ACHN (cell line): ENCODE measurements at regions not wholly inside any gene's neighbourhood (a gene's known extent, or its start where the extent isn't known, plus 50 kb on each side); places are given as distances from the start of the nearest gene placed in this dataset.
A peak's percentile ranks its signal among the peaks of the same experiment; 100 is the strongest.

Experiments used
- DNase-seq: peaks from one replicate; pipeline ENCODE4 v3.0.0-alpha.2; 2015
- in situ Hi-C: cut with HindIII; loops from 2 replicates; pipeline ENCODE4 v1.10.0; 2017; ENCODE audit warnings: low sequenced_read_pairs, low pct_ligation_motif_present, low pct_unique_long_range_greater_than_20kb

DNA sequence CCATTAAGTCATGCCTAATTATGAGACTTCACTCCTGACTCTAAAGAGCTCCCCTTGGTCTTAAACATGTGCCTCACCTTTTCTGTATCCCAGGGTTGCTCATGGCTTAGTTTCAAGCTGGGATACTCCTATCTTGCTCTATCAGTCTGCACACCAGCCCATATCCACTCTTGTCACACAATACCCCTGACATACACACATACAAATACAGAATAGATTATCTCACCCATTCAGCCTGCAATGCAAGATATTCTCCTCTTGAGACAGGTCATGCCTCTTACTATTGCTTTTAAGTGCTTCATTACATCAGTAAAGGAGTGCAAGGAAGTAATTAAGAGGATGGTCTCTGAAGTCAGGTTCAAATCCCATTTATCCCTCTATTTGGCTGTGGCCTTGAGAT is 587.3 kb downstream of the IGSF11 start:
- in situ Hi-C loops, result no loop called here
- DNase-seq, result no peak

DNA sequence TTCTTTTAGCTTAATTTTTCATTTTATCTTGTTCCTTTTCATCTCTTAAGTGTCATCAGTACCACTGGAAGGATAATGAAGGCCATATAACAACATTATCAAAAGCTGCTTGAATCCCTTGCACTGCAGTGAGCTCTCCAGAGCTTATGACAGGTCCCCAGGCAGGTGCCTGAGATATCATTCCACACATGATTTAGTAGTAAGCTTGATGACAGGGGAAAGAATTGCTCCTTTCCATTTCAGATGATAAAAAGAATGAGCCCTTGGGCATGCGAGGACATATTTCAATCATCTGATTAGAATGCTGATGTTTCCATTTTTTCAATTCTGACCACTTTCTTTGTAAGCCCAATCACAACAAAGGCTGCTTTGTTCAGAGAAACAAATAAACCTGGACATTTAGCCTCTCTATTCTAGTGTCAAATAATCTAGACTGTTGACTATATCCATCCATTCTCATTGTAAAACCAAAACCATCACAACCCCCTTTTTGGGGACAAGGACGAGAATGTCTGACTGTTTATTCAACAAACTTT is 567.8 kb downstream of the IGSF11 start:
- in situ Hi-C loops, result no loop called here
- no peak for DNase-seq

DNA sequence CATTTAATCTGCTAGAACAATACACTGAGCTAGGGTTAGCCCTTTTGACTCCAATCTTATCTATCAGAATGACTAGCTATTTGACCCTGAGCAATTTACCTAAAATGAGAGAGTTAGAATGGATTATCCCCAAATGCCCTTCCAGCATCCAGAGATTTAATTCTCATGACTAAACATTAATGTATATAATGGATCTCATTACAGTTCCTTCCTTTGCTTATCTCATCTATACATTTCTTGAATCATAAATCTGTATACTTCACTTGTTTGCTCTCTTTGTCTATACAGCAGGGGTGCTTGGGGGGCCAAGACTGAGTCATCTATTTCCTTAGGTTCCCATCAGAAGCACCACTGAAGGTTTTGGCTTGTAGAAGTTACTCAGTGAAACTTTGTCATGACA is 565.8 kb downstream of the IGSF11 start:
- in situ Hi-C loops, result no loop called here
- no peak for DNase-seq

DNA sequence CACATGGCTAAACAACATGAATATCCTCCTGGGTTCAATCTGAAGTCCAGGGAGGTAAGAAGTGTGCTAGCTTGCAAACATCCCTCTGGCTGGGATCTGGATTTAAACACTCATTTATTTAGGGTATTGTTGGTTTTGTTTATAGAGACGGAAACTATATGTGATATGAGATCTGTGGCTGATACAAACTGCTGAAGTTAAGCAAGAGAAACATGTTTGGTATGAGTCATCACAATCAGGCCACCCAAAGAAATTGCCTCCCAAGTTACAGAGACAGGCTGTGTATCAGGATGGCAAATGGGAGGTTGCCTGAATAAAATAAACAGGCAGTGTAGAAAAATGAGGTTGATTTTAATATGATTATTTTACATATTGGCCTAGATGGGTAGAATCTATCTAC is 562.1 kb downstream of the IGSF11 start:
- DNase-seq, result no peak
- in situ Hi-C loops, result no loop called here

DNA sequence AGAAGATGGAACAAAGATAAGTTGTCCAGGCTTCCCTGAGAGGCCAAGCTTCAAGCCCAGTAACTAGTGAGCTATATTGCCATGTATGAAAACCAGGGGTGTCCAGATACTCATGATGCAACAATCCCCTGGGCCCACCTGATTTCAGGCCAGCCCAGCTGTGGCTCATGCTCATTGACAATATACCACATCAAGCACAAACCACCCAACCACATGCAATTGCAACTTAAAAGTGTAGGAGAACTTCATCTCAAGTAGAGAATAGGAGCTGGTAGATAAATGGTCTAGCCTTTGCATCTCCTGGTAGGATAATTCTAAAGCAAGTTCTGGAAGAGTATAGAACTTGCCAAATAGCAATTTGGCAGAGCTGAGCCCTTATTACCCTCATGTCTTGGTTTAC is 561.3 kb downstream of the IGSF11 start:
- in situ Hi-C loops, result no loop called here

DNA sequence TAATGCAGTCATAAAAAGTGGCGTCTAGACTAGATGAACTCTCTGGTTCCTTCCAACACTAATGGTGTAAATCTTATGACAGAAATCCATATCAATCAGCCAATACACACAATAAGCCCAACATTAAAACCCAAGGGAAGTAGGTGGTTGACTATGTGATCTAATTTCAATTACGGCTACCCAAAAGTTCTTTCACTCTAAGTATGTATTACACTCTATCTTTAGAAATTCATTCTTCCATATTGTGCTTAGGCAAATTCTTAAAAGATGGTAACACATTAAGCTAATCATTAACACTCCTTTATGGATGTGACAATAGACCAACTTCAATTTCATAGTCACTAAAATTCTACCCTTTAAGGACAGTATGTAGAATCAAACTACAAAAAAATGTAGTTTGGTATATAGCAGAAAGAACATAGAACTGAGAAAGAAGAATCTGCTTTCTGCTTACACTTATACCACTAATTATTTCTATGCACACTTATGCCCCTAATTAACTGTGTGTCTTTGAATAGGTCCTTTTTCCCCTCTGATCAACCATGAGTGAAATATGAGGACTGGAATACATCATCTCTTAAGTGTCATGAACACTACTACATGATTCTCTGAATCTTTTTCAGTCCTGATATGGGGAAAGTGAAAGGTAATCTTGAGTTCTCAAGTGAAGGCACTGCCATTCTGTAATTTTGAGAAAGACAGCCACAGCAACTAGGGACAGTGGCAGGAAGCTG is 557.6 kb downstream of the IGSF11 start:
- DNase-seq, result no peak
- in situ Hi-C loops, result no loop called here

More for the DNA sequence above, 561.3 kb downstream of the IGSF11 start:
- no peak for DNase-seq

DNA sequence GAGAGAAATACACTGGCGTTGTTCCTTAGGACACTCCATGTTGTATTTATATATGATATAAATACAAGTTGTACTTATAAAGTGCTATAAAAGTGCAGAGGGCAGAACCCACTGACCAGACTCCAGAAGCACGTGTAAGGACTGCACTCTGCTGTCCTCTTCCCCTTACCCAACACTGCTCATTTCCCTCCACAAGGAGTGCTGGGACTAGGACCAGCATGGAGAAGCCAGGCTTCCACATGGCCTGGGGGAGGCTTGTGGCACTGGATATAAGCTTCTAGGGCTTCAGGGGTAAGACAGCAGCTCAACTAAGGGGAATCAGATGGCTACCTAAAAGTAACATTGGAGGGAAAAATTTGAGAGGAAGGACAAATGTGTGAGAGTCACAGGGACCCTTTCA is 556.9 kb downstream of the IGSF11 start:
- in situ Hi-C loops, result no loop called here
- DNase-seq, result no peak

DNA sequence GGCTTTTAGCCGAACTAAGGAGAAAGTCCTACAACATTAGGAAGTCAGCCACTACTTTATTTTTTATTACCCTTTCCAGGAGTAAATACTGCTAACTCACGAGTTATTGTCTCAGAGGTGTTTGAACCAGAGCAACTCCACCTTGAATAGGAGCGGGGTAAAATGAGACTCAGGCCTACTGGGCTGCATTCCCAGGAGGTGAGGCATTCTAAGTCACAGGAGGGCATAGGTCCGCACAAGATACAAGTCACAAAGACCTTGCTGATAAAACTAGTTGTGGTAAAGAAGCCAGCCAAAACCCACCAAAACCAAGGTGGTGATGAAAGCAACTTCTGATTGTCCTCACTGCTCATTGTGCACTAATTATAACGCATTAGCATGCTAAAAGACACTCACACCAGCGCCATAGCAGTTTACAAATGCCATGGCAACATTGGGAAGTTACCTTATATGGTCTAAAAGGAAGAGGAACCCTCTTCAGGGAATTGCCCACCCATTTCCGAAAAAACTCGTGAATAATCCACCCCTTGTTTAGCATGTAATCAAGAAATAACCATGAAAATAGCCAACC is 555.9 kb downstream of the IGSF11 start:
- no peak for DNase-seq
- in situ Hi-C loops, result no loop called here

DNA sequence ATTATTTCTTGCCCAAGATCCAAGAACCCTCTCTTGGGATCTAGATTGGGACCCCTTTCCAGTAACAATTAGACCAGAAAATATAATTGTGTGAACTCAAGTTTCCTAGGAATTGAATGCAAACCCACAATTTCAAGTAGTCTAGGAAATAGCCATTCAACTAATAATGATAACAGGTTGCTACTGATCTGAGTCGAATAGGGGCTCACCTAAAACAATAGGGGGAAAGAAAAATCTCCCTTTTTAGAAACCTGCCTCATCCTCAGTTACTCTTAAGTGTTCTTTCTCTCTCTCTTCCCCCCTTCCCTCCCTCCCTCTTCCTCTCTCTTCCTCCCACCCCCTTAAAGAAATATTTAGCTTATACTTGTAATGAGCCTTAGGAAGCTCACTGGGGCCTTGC is 555.3 kb downstream of the IGSF11 start:
- in situ Hi-C loops, result no loop called here
- no peak for DNase-seq

DNA sequence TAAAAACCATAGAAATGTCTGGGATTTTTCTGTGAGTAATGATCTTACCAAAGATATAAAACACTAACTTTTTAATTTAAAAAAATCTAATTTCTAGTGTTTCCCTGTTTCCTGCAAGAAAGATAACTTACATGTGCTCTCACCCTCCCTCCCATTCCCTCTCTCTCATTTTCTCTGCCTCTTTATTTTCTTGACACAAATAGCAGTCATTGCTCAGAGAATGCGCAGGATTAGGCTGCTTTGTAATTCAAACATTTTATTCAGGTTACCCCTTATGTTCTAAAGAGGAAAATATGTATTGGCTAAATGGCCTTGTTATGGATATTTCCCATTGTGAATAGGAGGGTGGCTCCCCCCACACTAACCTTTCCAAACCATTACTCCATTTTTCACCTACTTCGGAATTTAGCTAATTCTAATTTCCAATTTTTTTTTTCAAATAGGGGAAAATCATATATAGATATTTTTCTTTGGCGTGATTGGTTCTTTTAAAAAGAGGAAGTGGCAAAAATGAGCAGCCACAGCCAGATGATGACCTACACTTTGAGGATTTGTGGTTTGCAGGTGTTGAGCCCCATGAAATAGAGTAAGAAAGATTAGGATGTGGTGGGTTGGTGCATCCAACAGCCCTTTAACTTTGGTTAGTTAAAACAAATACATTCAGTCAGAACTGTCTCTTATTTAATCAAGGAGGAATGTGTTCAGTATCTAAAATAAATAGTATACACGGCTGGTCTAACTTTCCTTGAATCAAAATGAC is 554.4 kb downstream of the IGSF11 start:
- DNase-seq, result no peak
- in situ Hi-C loops, result no loop called here

DNA sequence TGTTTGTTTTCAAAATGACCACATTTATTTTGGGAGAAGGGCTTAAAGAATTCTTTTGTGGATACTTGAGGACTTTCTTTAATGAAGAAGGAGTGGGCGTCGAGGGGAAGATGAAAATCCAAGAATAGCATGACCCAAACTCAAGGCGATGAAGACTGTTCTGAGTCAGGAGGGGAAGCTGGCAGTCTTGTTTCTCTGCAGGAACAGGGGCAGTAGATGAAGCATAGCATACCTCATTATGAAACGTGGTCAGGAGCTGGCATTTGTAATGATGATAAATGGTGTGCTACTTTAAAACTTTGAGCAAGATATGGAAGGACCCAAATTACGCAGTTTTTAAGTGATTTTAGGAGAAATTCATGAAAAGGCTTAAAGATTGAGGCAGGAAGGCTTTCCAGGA is 549.0 kb downstream of the IGSF11 start:
- no peak for DNase-seq
- in situ Hi-C loops, result no loop called here

DNA sequence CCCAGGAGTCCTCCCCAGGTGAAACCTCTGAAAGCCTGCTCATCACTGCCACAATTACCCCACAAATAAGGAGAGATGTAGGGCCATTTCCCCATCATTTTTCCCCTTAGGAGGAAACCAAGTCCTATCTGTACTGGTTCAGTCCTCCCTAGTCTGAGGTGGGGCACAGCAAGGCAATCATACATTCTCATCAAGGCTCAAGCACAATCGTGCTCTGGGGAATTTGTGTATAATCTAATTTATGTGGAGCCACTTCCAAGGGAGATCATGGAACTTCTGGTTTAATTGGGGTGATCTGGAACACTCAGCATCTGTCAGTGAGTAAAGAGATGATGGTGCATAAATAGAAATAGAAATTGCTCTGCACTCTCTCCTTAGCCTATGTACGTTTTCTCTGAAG is 546.9 kb downstream of the IGSF11 start:
- in situ Hi-C loops, result no loop called here
- no peak for DNase-seq

DNA sequence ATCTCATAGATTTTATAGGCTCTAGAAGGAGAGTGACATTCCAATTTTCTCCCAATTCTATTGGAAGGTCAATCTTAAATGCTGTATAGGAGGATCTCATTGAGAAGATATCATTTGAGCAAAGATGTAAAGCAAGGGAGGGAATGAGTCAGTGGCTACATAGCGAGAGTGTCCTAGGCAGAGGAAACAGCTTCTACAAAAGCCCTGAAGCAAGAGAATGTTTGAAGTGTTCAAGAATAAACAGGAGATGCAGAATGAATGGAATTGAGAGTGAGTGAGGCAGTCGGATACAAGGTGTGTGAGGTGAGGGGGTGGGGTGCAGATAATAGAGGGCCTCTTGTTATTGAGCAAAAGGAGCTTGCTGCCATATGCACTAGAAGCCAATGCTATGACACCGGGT is 545.9 kb downstream of the IGSF11 start:
- in situ Hi-C loops, result no loop called here

DNA sequence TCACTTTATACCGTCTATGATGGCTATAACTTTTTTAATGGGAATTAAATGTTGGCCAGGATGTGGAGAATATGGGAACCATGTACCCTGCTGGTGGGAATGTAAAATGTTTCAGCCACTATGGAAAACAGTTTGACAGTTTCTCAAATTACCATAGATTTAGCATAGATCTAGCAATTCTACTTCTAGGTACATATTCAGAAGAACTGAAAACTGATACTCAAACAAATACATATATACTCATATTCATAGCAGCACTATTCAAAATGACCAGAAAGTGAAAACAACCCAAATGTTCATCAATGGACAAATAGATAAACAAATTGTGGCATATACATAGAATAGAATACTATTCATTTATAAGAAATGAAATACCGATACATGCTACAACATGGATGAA is 539.4 kb downstream of the IGSF11 start:
- DNase-seq, result no peak
- in situ Hi-C loops, result no loop called here

More for the DNA sequence above, 545.9 kb downstream of the IGSF11 start:
- DNase-seq, result no peak

DNA sequence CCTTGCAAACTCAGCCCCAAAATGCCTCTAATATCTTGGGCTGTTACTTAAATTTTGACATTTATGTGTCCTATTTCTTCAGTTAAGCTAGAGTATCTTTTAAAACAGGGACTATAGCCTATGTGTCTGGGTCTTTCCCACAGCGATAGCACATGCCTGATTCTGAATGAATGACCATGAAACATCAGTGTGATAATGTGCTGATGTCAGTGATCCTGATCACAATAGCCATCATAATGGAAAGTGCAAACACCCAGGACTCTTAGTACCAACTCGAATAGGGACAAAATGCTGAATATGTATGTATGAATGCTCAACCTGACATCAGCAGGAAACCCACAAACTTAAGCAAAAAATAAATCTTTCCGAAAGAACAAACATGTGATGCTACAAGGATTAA is 537.4 kb downstream of the IGSF11 start:
- in situ Hi-C loops, result no loop called here
- DNase-seq, result no peak

DNA sequence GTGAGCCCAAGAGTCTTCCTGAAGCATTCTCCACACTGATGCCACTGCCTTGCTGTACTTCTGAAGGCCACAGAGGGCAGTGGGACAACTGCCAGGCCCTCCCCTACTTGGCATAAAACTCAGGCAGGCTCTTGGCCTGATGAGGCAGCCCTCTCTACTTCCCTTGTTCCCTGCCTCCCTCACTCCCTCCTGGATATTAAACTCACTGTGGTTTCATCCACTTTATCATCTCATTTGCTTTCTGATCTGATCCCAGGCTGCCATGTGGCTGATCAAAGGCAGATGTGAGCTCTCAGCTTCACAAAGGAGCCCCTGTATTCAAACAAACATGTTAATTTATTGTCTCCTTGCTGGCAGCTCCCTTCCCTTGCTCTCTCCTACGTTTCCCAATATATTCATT is 533.5 kb downstream of the IGSF11 start:
- peak; percentile 1 for DNase-seq
- in situ Hi-C loops, result no loop called here

DNA sequence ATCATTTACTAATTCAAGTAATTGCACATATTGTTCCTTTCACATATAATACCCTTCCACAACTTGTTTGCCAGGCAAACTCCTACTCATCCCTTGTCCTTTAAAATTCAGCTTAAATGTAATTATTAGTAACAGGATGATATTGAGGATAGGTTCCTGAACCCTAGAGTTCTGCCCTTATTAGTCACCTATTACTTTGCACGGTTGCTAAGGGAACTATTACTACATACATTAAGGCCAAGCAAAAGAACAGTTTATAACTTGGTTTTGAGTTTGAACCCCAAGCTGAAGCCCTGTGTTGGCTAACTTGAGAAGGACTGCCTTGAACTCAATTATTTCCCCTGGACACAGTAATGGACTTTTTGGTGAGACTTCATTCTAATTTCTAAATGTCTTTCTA is 529.7 kb downstream of the IGSF11 start:
- in situ Hi-C loops, result no loop called here

DNA sequence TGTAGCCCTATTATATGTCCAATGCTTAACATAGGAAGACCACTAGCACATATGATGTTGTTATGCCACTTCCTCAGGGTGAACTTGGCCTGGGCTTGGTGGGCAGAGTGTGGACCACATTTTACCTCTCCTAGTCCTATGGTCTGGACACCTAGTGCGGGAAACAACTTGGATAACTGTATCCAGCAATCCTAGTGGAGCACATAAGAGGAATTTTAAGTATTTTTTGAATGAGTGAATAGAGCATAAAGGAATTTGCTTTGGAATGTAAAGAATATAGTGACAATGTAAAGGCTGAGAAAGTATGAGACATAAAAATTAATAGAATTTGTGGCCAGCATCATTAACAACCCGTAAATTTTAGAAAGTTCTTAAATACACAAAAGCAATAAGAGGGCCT is 528.9 kb downstream of the IGSF11 start:
- no peak for DNase-seq
- in situ Hi-C loops, result no loop called here

More for the DNA sequence above, 529.7 kb downstream of the IGSF11 start:
- DNase-seq, result no peak

DNA sequence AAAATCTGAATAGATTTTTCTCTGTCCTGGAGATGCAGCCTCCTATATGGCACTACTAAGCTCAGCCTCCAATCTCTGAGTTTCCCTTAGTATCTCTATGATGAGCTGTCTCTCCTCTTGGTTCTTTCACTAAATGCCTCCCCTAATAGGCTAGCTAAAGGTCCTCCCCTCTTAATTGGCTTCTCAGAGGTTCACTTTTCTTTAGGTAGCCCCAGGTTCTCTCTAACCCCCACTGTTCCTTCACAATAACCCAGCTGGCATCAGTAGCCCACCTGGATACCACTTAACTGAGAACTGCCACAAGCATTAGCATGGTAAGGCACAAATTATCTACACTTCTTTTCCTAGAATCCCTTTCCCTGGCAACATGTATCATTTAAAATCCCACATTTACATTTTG is 523.2 kb downstream of the IGSF11 start:
- in situ Hi-C loops, result no loop called here
- no peak for DNase-seq

DNA sequence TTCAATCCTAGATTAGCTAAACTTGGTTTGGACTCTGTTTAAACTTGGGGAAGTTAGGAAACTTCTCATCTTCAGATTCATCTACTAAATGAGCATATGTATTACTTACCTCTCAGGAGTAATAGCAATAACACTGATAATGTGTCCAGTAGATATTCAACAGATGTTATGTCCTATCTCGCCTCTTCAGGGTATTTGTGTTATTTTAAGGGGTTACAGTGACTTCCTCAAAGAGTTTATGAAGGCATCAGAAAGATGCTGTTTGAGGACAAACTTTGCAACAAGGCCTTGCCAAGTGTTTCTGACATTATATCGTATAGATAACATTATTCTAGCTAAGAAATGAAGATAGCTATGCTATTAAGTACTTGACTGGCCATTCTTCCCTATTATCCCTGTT is 522.3 kb downstream of the IGSF11 start:
- in situ Hi-C loops, result no loop called here
- DNase-seq, result no peak
